HCT116 (cell line): ENCODE measurements at regions not wholly inside any gene's neighbourhood (a gene's known extent, or its start where the extent isn't known, plus 50 kb on each side); places are given as distances from the start of the nearest gene placed in this dataset.
"Not testable (repeated sequence)": the region's sequence is repeated elsewhere in the genome, so short reads cannot be mapped to it uniquely, and the experiment has no call there.

Experiments used
- ATAC-seq: fragments of 200-7000 bp; cut with Tn5 transposase; 2 replicates; pipeline ENCODE4 v1.9.1; 2020; ENCODE audit warnings: mild to moderate bottlenecking, moderate library complexity
- BruUV-seq: library from RNA; stranded (reverse); fragments of 400-500 nt; replicated peaks from 2 replicates; lab custom pipeline; 2021; lab: Mats Ljungman, UMichigan
- CTCF ChIA-PET: fragments of 300-600 bp; sonication (Branson Sonifier 250); formaldehyde crosslinking; loops from one replicate; lab custom pipeline; 2021; ENCODE audit warnings: antibody characterized with exemption; lab: Charles Lee
- POLR2A ChIA-PET: fragments of 300-600, 350-600 bp; sonication (Branson Sonifier 250); formaldehyde crosslinking; loops from one replicate; lab custom pipeline; 2021; ENCODE audit warnings: antibody characterized with exemption; lab: Charles Lee
- RAD21 ChIA-PET, 2 experiments: fragments of 300-600 bp; sonication (Branson Sonifier 250); formaldehyde crosslinking; loops; one replicate each; lab custom pipeline; 2023; ENCODE audit warnings: low total read pairs in 2 of 2; ENCODE audit not compliant: uncharacterized antibody in 2 of 2, unreplicated experiment in 2 of 2, low non-redundant PET in 1 of 2; lab: Charles Lee
- DNase-seq: peaks from one replicate; pipeline ENCODE4 v3.0.0-alpha.2; 2010; ENCODE audit warnings: low read depth, low spot score
- H2AFZ ChIP-seq: fragments of 200-600 bp; shearing (Covaris generic), sonication (generic); 2 replicates; pipeline ENCODE4 v1.6.1; 2017; ENCODE audit warnings: low read depth, mixed run types, mixed read lengths, antibody characterized with exemption, low read length; ENCODE audit not compliant: poor library complexity, severe bottlenecking
- H3K27ac ChIP-seq: 2 replicates; pipeline ENCODE4 v1.5.1; 2012; ENCODE audit warnings: low read depth, low read length
- H3K27me3 ChIP-seq: fragments of 200-600 bp; sonication (generic); 2 replicates; pipeline ENCODE4 v1.6.1; 2016; ENCODE audit warnings: mixed run types, low read length, mixed read lengths; ENCODE audit not compliant: insufficient read depth
- H3K36me3 ChIP-seq, 2 experiments: fragments of 200-500 bp in 1 of 2; fragments of 200-600 bp in 1 of 2; sonication (Bioruptor generic) in 1 of 2; sonication (generic) in 1 of 2; 2 replicates each; pipeline versions ENCODE4 v1.5.1 to v1.6.1; 2014 to 2016; ENCODE audit warnings: low read length in 2 of 2, inconsistent platforms in 1 of 2, mixed read lengths in 1 of 2, mixed run types in 1 of 2; ENCODE audit not compliant: insufficient read depth in 2 of 2, control insufficient read depth in 1 of 2
- H3K4me1 ChIP-seq, 2 experiments: fragments of 200-600 bp in 1 of 2; sonication (generic) in 1 of 2; 2 replicates each; pipeline versions ENCODE4 v1.5.1 to v1.6.1; 2012 to 2017; ENCODE audit warnings: low read length in 2 of 2, inconsistent platforms in 1 of 2, mild to moderate bottlenecking in 1 of 2, mixed read lengths in 1 of 2, mixed run types in 1 of 2, moderate library complexity in 1 of 2; ENCODE audit not compliant: insufficient read depth in 2 of 2, control insufficient read depth in 1 of 2
- H3K4me2 ChIP-seq: fragments of 200-600 bp; sonication (generic); 2 replicates; pipeline ENCODE4 v1.6.1; 2017; ENCODE audit warnings: mixed run types, low read length, mixed read lengths
- H3K4me3 ChIP-seq, 2 experiments: fragments of 200-600 bp in 1 of 2; sonication (generic) in 1 of 2; replicated peaks in 1 of 2; 2 replicates each; pipeline ENCODE4 v1.5.1; 2011 to 2016; ENCODE audit warnings: low read length in 2 of 2, control low read depth in 1 of 2, low read depth in 1 of 2, mild to moderate bottlenecking in 1 of 2, mixed read lengths in 1 of 2, mixed run types in 1 of 2
- H3K79me2 ChIP-seq: fragments of 200-600 bp; sonication (generic); 2 replicates; pipeline ENCODE4 v1.6.1; 2017; ENCODE audit warnings: mild to moderate bottlenecking, mixed run types, low read length, moderate library complexity, mixed read lengths; ENCODE audit not compliant: insufficient read depth
- H3K9ac ChIP-seq: fragments of 200-600 bp; sonication (generic); 2 replicates; pipeline ENCODE4 v1.6.1; 2016; ENCODE audit warnings: low read length, mixed read lengths
- H3K9me2 ChIP-seq: fragments of 200-600 bp; sonication (generic), shearing (Covaris generic); 2 replicates; pipeline ENCODE4 v1.6.1; 2017; ENCODE audit warnings: mixed run types, mild to moderate bottlenecking, moderate library complexity; ENCODE audit not compliant: insufficient read depth
- H3K9me3 ChIP-seq, 2 experiments: fragments of 200-500 bp in 1 of 2; fragments of 200-600 bp in 1 of 2; sonication (Bioruptor generic) in 1 of 2; sonication (generic) in 1 of 2; 2 replicates each; pipeline ENCODE4 v1.6.1; 2014 to 2017; ENCODE audit warnings: low read length in 2 of 2, mixed read lengths in 2 of 2, inconsistent platforms in 1 of 2, low read depth in 1 of 2, mild to moderate bottlenecking in 1 of 2, mixed run types in 1 of 2, moderate library complexity in 1 of 2; ENCODE audit not compliant: control insufficient read depth in 1 of 2, insufficient read depth in 1 of 2
- H4K20me1 ChIP-seq: fragments of 200-600 bp; sonication (generic), shearing (Covaris generic); 2 replicates; pipeline ENCODE4 v1.6.1; 2017; ENCODE audit warnings: mixed run types, mild to moderate bottlenecking, moderate library complexity; ENCODE audit not compliant: insufficient read depth
- ATF3 ChIP-seq: IDR thresholded peaks from 2 replicates; pipeline ENCODE4 v1.6.1; 2012
- CBX3 ChIP-seq: IDR thresholded peaks from 2 replicates; pipeline ENCODE4 v1.6.1; 2012; ENCODE audit warnings: low read depth
- CEBPB ChIP-seq: IDR thresholded peaks from 2 replicates; pipeline ENCODE4 v1.6.1; 2012; ENCODE audit warnings: low read depth
- ELF1 ChIP-seq: IDR thresholded peaks from 2 replicates; pipeline ENCODE4 v1.6.1; 2012; ENCODE audit warnings: low read depth, borderline replicate concordance
- EZH2 ChIP-seq: fragments of 200-600 bp; sonication (generic); IDR thresholded peaks from 2 replicates; pipeline ENCODE4 v1.6.1; 2017; ENCODE audit warnings: antibody characterized with exemption, mixed run types
- EZH2phosphoT487 ChIP-seq: fragments of 200-600 bp; IDR thresholded peaks from 2 replicates; pipeline ENCODE4 v1.6.1; 2018; ENCODE audit warnings: antibody characterized with exemption, borderline replicate concordance
- FOSL1 ChIP-seq: IDR thresholded peaks from 2 replicates; pipeline ENCODE4 v1.6.1; 2012; ENCODE audit warnings: low read depth
- POLR2A ChIP-seq: IDR thresholded peaks from 2 replicates; pipeline ENCODE4 v1.7.0; 2011; ENCODE audit warnings: borderline replicate concordance; ENCODE audit not compliant: insufficient read depth, insufficient read length; ENCODE audit errors: extremely low read depth
- POLR2AphosphoS5 ChIP-seq: IDR thresholded peaks from 2 replicates; pipeline ENCODE4 v1.6.1; 2011; ENCODE audit warnings: mild to moderate bottlenecking, low read depth, low read length, moderate library complexity
- RAD21 ChIP-seq: IDR thresholded peaks from 2 replicates; pipeline ENCODE4 v1.6.1; 2012; ENCODE audit warnings: low read depth, mild to moderate bottlenecking
- SIN3A ChIP-seq: IDR thresholded peaks from 2 replicates; pipeline ENCODE4 v1.6.1; 2012; ENCODE audit warnings: low read depth
- SP1 ChIP-seq: IDR thresholded peaks from 2 replicates; pipeline ENCODE4 v1.6.1; 2012; ENCODE audit warnings: low read depth
- TCF7L2 ChIP-seq: IDR thresholded peaks from 2 replicates; pipeline ENCODE4 v1.7.0; 2011; ENCODE audit warnings: borderline replicate concordance, inconsistent platforms; ENCODE audit not compliant: insufficient read depth, insufficient read length; ENCODE audit errors: extremely low read depth
- YY1 ChIP-seq: IDR thresholded peaks from 2 replicates; pipeline ENCODE4 v1.6.1; 2011; ENCODE audit warnings: low read length, low read depth, moderate library complexity, mild to moderate bottlenecking; ENCODE audit not compliant: insufficient replicate concordance; ENCODE audit errors: extremely low read depth
- ZFX ChIP-seq: fragments of 450-650 bp; IDR thresholded peaks from 2 replicates; pipeline ENCODE4 v1.6.1; 2017
- ZNF274 ChIP-seq: fragments of 200-500 bp; sonication (Bioruptor generic); IDR thresholded peaks from 2 replicates; pipeline ENCODE4 v1.6.1; 2014; ENCODE audit warnings: mild to moderate bottlenecking, low read depth, low read length, inconsistent platforms
- intact Hi-C: fragments of 100-400 bp; cut with micrococcal nuclease; formaldehyde crosslinking; loops from 2 replicates; pipeline ENCODE4 v1.10.0; 2022
- TF ChIP-seq, protein P1 (sequence below): IDR thresholded peaks from 2 replicates; pipeline ENCODE4 v1.6.1; 2012

- Histone ChIP-seq H3K4me2 (no peak overlapping the region), H4K20me1 (no peaks in the 10 kb centered on the region; the same call in 1 of the 2 replicates)
- TF ChIP-seq EZH2phosphoT487 (no peak), ZNF274 (no peak), SP1 (no peak), CBX3 (no peak), FOSL1 (no peak), RAD21 (no peak), YY1 (no peak), ELF1 (no peak), SIN3A (no peak), ATF3 (no peak), CEBPB (no peak), POLR2AphosphoS5 (no peak), EZH2 (no peak), POLR2A (no peak), TCF7L2 (no peak), ZFX (no peak)
- TF ChIP-seq, protein P1, sequence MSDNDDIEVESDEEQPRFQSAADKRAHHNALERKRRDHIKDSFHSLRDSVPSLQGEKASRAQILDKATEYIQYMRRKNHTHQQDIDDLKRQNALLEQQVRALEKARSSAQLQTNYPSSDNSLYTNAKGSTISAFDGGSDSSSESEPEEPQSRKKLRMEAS: no peak
- TF ChIP-seq, all 23 proteins: peak for 0
- Histone ChIP-seq H3K4me1 (no peaks in the 10 kb centered on the region), H3K27ac (no peak overlapping the region), H3K4me3 (no peak overlapping the region), H3K9me2 (no peaks in the 10 kb centered on the region), H3K79me2 (no peaks in the 10 kb centered on the region), H3K9ac (no peak overlapping the region), H2AFZ (no peak overlapping the region), H3K9me3 (no peaks in the 10 kb centered on the region), H3K27me3 (no peaks in the 10 kb centered on the region), H3K36me3 (no peaks in the 10 kb centered on the region)
- DNase-seq: no peak
- intact Hi-C loops: no loop called here
- CTCF ChIA-PET: no interaction called here
- RAD21 ChIA-PET: no interaction called here
- no peak for ATAC-seq
- POLR2A ChIA-PET: no interaction called here
- BruUV-seq: no TSS peak
Observed at GRCh38 chr1:217133092-217133491, 409.9 kb upstream of the ESRRG start.

DNA sequence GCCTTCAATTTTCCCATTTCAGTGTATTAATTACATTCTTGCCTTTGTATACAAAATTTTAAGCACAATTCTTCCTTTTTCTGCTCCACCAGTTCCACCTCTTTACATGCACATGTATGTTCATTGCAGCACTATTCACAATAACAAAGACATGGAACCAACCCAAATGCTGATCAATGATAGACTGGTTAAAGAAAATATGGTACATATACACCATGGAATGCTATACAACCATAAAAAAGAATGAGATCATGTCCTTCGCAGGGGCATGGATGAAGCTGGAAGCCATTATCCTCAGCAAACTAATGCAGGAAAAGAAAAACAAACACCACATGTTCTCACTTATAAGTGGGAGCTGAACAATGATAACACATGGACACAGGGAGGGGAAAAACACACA, 400.1 kb upstream of the ESRRG start:
- ATAC-seq, DNase-seq, CTCF ChIA-PET, intact Hi-C loops, H3K9me3 ChIP-seq, POLR2A ChIA-PET, H3K27ac ChIP-seq, H3K4me1 ChIP-seq, H3K4me3 ChIP-seq, BruUV-seq, H3K9ac ChIP-seq, H3K27me3 ChIP-seq, H2AFZ ChIP-seq, H4K20me1 ChIP-seq, H3K79me2 ChIP-seq, RAD21 ChIA-PET, H3K36me3 ChIP-seq, H3K9me2 ChIP-seq, H3K4me2 ChIP-seq: not testable (repeated sequence)
